ENCODE measurements at regions not wholly inside any gene's neighbourhood (a gene's known extent, or its start where the extent isn't known, plus 50 kb on each side); places are given as distances from the start of the nearest gene placed in this dataset.
A peak's percentile ranks its signal among the peaks of the same experiment; 100 is the strongest.

GRCh38 chr6:19892260-19892659 is 55.1 kb downstream of the ID4 start:
- Histone ChIP-seq H2BK5ac (ENCODE audit: low read depth, low read length, poor library complexity) (no peak overlapping the region), H3K9me3 (ENCODE audit: insufficient read depth, low read depth, low read length) (no peaks in the 10 kb centered on the region), H3K27ac (ENCODE audit: low read depth, low read length) (peak overlapping the region; percentile 39), H2BK12ac (ENCODE audit: low read length) (no peak overlapping the region), H2BK120ac (ENCODE audit: insufficient read depth, low read length, poor library complexity) (no peak overlapping the region), H4K8ac (ENCODE audit: low read depth, low read length) (no peak overlapping the region), H3K79me1 (ENCODE audit: low read length) (peaks cover 2% of the 10 kb centered on the region), H3K4me1 (ENCODE audit: control insufficient read depth in 1 of 2, insufficient read depth in 2 of 2, low read length in 2 of 2) (no peaks in the 10 kb centered on the region), H3K4ac (ENCODE audit: low read depth, low read length) (no peak overlapping the region), H3K23ac (ENCODE audit: low read length) (no peak overlapping the region), H3K27me3 (ENCODE audit: insufficient read depth, low read length) (no peaks in the 10 kb centered on the region), H2AK5ac (ENCODE audit: low read length) (no peak overlapping the region), H4K91ac (ENCODE audit: low read depth, low read length) (no peak overlapping the region), H2AFZ (ENCODE audit: insufficient read depth, low read length, poor library complexity) (no peak overlapping the region), H3K18ac (ENCODE audit: low read length) (no peak overlapping the region), H3K14ac (ENCODE audit: low read length) (no peak overlapping the region), H4K12ac (ENCODE audit: low read depth, low read length) (no peak overlapping the region), H3K4me2 (ENCODE audit: low read length) (no peak overlapping the region), H3K36me3 (ENCODE audit: control insufficient read depth in 1 of 2, insufficient read depth in 2 of 2, low read length in 2 of 2) (no peaks in the 10 kb centered on the region), H3K79me2 (ENCODE audit: control insufficient read depth, insufficient read depth, low read length, poor library complexity) (no peaks in the 10 kb centered on the region), H3K4me3 (ENCODE audit: low read depth, low read length) (no peak overlapping the region), H3K9ac (ENCODE audit: low read length) (no peak overlapping the region)
- WGBS (ENCODE audit: extremely low coverage, insufficient coverage, insufficient read length), result no CpG with 5 or more reads among the region's 9 CpGs
- DNase-seq, result peak; percentile 97 to 98

- Histone ChIP-seq H3K27me3 (ENCODE audit: insufficient read depth, low read length) (no peaks in the 10 kb centered on the region), H2BK12ac (ENCODE audit: low read length) (no peak overlapping the region), H2AK5ac (ENCODE audit: low read length) (no peak overlapping the region), H3K18ac (ENCODE audit: low read length) (no peak overlapping the region), H3K79me1 (ENCODE audit: low read length) (peaks cover 2% of the 10 kb centered on the region), H2BK120ac (ENCODE audit: insufficient read depth, low read length, poor library complexity) (no peak overlapping the region), H3K36me3 (ENCODE audit: control insufficient read depth in 1 of 2, insufficient read depth in 2 of 2, low read length in 2 of 2) (no peaks in the 10 kb centered on the region), H3K4me1 (ENCODE audit: control insufficient read depth in 1 of 2, insufficient read depth in 2 of 2, low read length in 2 of 2) (no peaks in the 10 kb centered on the region), H3K79me2 (ENCODE audit: control insufficient read depth, insufficient read depth, low read length, poor library complexity) (no peaks in the 10 kb centered on the region), H3K14ac (ENCODE audit: low read length) (no peak overlapping the region), H2BK5ac (ENCODE audit: low read depth, low read length, poor library complexity) (no peak overlapping the region), H3K4ac (ENCODE audit: low read depth, low read length) (no peak overlapping the region), H4K91ac (ENCODE audit: low read depth, low read length) (no peak overlapping the region), H4K8ac (ENCODE audit: low read depth, low read length) (no peak overlapping the region), H3K9me3 (ENCODE audit: insufficient read depth, low read depth, low read length) (no peaks in the 10 kb centered on the region), H3K9ac (ENCODE audit: low read length) (no peak overlapping the region), H3K4me2 (ENCODE audit: low read length) (no peak overlapping the region), H2AFZ (ENCODE audit: insufficient read depth, low read length, poor library complexity) (no peak overlapping the region), H3K23ac (ENCODE audit: low read length) (no peak overlapping the region), H4K12ac (ENCODE audit: low read depth, low read length) (no peak overlapping the region), H3K27ac (ENCODE audit: low read depth, low read length) (no peak overlapping the region), H3K4me3 (ENCODE audit: low read depth, low read length) (no peak overlapping the region)
- no CpG with 5 or more reads among the region's 9 CpGs for WGBS (ENCODE audit: extremely low coverage, insufficient coverage, insufficient read length)
- DNase-seq, result no peak
Measured at GRCh38 chr6:19895866-19896692, 58.9 kb downstream of the ID4 start.

- Histone ChIP-seq H3K79me1 (ENCODE audit: low read length) (peaks cover 2% of the 10 kb centered on the region), H3K27ac (ENCODE audit: low read depth, low read length) (no peak overlapping the region), H3K27me3 (ENCODE audit: insufficient read depth, low read length) (no peaks in the 10 kb centered on the region), H2AFZ (ENCODE audit: insufficient read depth, low read length, poor library complexity) (no peak overlapping the region), H3K9ac (ENCODE audit: low read length) (no peak overlapping the region), H3K9me3 (ENCODE audit: insufficient read depth, low read depth, low read length) (peaks cover 2% of the 10 kb centered on the region), H3K4me2 (ENCODE audit: low read length) (no peak overlapping the region), H3K23ac (ENCODE audit: low read length) (no peak overlapping the region), H4K12ac (ENCODE audit: low read depth, low read length) (no peak overlapping the region), H3K79me2 (ENCODE audit: control insufficient read depth, insufficient read depth, low read length, poor library complexity) (no peaks in the 10 kb centered on the region), H4K91ac (ENCODE audit: low read depth, low read length) (no peak overlapping the region), H3K4me3 (ENCODE audit: low read depth, low read length) (no peak overlapping the region), H2AK5ac (ENCODE audit: low read length) (no peak overlapping the region), H2BK12ac (ENCODE audit: low read length) (no peak overlapping the region), H4K8ac (ENCODE audit: low read depth, low read length) (no peak overlapping the region), H3K36me3 (ENCODE audit: control insufficient read depth in 1 of 2, insufficient read depth in 2 of 2, low read length in 2 of 2) (no peaks in the 10 kb centered on the region), H3K14ac (ENCODE audit: low read length) (no peak overlapping the region), H2BK5ac (ENCODE audit: low read depth, low read length, poor library complexity) (no peak overlapping the region), H2BK120ac (ENCODE audit: insufficient read depth, low read length, poor library complexity) (no peak overlapping the region), H3K18ac (ENCODE audit: low read length) (no peak overlapping the region), H3K4me1 (ENCODE audit: control insufficient read depth in 1 of 2, insufficient read depth in 2 of 2, low read length in 2 of 2) (no peaks in the 10 kb centered on the region), H3K4ac (ENCODE audit: low read depth, low read length) (no peak overlapping the region)
- no CpG with 5 or more reads among the region's 2 CpGs for WGBS (ENCODE audit: extremely low coverage, insufficient coverage, insufficient read length)
- no peak for DNase-seq
Measured at GRCh38 chr6:19896693-19897010, 59.5 kb downstream of the ID4 start.

GRCh38 chr6:19898141-19898740 is 61.1 kb downstream of the ID4 start:
- no peak overlapping the region for H2BK12ac ChIP-seq (ENCODE audit: low read length)
- no peak overlapping the region for H3K23ac ChIP-seq (ENCODE audit: low read length)
- no peak overlapping the region for H3K9ac ChIP-seq (ENCODE audit: low read length)
- H2BK120ac ChIP-seq (ENCODE audit: insufficient read depth, low read length, poor library complexity), result no peak overlapping the region
- no peak overlapping the region for H3K4me2 ChIP-seq (ENCODE audit: low read length)
- WGBS (ENCODE audit: extremely low coverage, insufficient coverage, insufficient read length), result no CpG with 5 or more reads among the region's 4 CpGs
- no peak overlapping the region for H2AK5ac ChIP-seq (ENCODE audit: low read length)
- H2AFZ ChIP-seq (ENCODE audit: insufficient read depth, low read length, poor library complexity), result no peak overlapping the region
- no peaks in the 10 kb centered on the region for H3K4me1 ChIP-seq (ENCODE audit: control insufficient read depth in 1 of 2, insufficient read depth in 2 of 2, low read length in 2 of 2)
- H3K79me1 ChIP-seq (ENCODE audit: low read length), result peaks cover 2% of the 10 kb centered on the region
- H3K9me3 ChIP-seq (ENCODE audit: insufficient read depth, low read depth, low read length), result peaks cover 2% of the 10 kb centered on the region
- no peak overlapping the region for H3K4me3 ChIP-seq (ENCODE audit: low read depth, low read length)
- no peak overlapping the region for H3K27ac ChIP-seq (ENCODE audit: low read depth, low read length)
- no peaks in the 10 kb centered on the region for H3K27me3 ChIP-seq (ENCODE audit: insufficient read depth, low read length)
- H4K8ac ChIP-seq (ENCODE audit: low read depth, low read length), result no peak overlapping the region
- no peaks in the 10 kb centered on the region for H3K36me3 ChIP-seq (ENCODE audit: control insufficient read depth in 1 of 2, insufficient read depth in 2 of 2, low read length in 2 of 2)
- peak; percentile 77 to 82 for DNase-seq
- H3K79me2 ChIP-seq (ENCODE audit: control insufficient read depth, insufficient read depth, low read length, poor library complexity), result no peaks in the 10 kb centered on the region
- no peak overlapping the region for H3K4ac ChIP-seq (ENCODE audit: low read depth, low read length)
- no peak overlapping the region for H2BK5ac ChIP-seq (ENCODE audit: low read depth, low read length, poor library complexity)
- no peak overlapping the region for H3K14ac ChIP-seq (ENCODE audit: low read length)
- H4K12ac ChIP-seq (ENCODE audit: low read depth, low read length), result no peak overlapping the region
- no peak overlapping the region for H3K18ac ChIP-seq (ENCODE audit: low read length)
- no peak overlapping the region for H4K91ac ChIP-seq (ENCODE audit: low read depth, low read length)
